ENCODE measurements at regions not wholly inside any gene's neighbourhood (a gene's known extent, or its start where the extent isn't known, plus 50 kb on each side); places are given as distances from the start of the nearest gene placed in this dataset.

- H2AK5ac ChIP-seq (ENCODE audit: low read length, severe bottlenecking) = no peak overlapping the region
- H3K9ac ChIP-seq (ENCODE audit: low read length) = no peak overlapping the region
- no peak overlapping the region for H2BK15ac ChIP-seq (ENCODE audit: low read depth, poor library complexity, severe bottlenecking)
- H4K8ac ChIP-seq (ENCODE audit: low read length) = no peak overlapping the region
- no peak overlapping the region for H3K27ac ChIP-seq (ENCODE audit: low read length, poor library complexity, severe bottlenecking)
- H3K18ac ChIP-seq (ENCODE audit: low read depth in 1 of 2, low read length in 2 of 2) = no peak overlapping the region
- WGBS = no CpG with 5 or more reads among the region's 1 CpG
- H3K23ac ChIP-seq (ENCODE audit: low read length in 2 of 2) = no peak overlapping the region
- no peak overlapping the region for H3K4ac ChIP-seq (ENCODE audit: low read depth in 1 of 2, low read length in 2 of 2)
- H3K14ac ChIP-seq (ENCODE audit: low read length in 2 of 2) = no peak overlapping the region
- peaks cover 0 to 4% of the 10 kb centered on the region in 2 experiments for H3K27me3 ChIP-seq (ENCODE audit: control insufficient read depth in 1 of 2, insufficient read depth in 1 of 2, low read length in 2 of 2)
- H3K9me3 ChIP-seq (ENCODE audit: control insufficient read depth, low read length) = no peaks in the 10 kb centered on the region
- H2AFZ ChIP-seq (ENCODE audit: low read depth, low read length) = no peak overlapping the region
- no peak overlapping the region for H2BK12ac ChIP-seq (ENCODE audit: low read length in 2 of 2)
- H3K4me2 ChIP-seq (ENCODE audit: low read length, poor library complexity, severe bottlenecking) = no peak overlapping the region
- H3K4me1 ChIP-seq (ENCODE audit: control insufficient read depth, insufficient read depth, low read depth, low read length) = no peaks in the 10 kb centered on the region
- no peaks in the 10 kb centered on the region for H3K79me1 ChIP-seq (replicated peaks; ENCODE audit: low read length, poor library complexity, severe bottlenecking)
- no peak overlapping the region for H2BK5ac ChIP-seq (ENCODE audit: low read depth, low read length, poor library complexity, severe bottlenecking)
- H3K36me3 ChIP-seq (ENCODE audit: control insufficient read depth in 1 of 2, insufficient read depth in 2 of 2, low read depth in 1 of 2, low read length in 2 of 2) = no peaks in the 10 kb centered on the region
- no peak overlapping the region for H3K4me3 ChIP-seq (ENCODE audit: insufficient read depth in 1 of 2, low read depth in 1 of 2, low read length in 2 of 2)
- H4K91ac ChIP-seq (ENCODE audit: low read length) = no peak overlapping the region
- DNase-seq = no peak
- H2BK120ac ChIP-seq (ENCODE audit: low read depth, low read length) = no peak overlapping the region
Observed at GRCh38 chr16:80489173-80489572, 51.6 kb upstream of the DYNLRB2 start.

- Histone ChIP-seq H3K4me2 (ENCODE audit: low read length, poor library complexity, severe bottlenecking) (no peak overlapping the region), H4K91ac (ENCODE audit: low read length) (no peak overlapping the region), H3K4me3 (ENCODE audit: insufficient read depth in 1 of 2, low read depth in 1 of 2, low read length in 2 of 2) (no peak overlapping the region), H2AK5ac (ENCODE audit: low read length, severe bottlenecking) (no peak overlapping the region), H3K4ac (ENCODE audit: low read depth in 1 of 2, low read length in 2 of 2) (no peak overlapping the region), H3K36me3 (ENCODE audit: control insufficient read depth in 1 of 2, insufficient read depth in 2 of 2, low read depth in 1 of 2, low read length in 2 of 2) (no peaks in the 10 kb centered on the region), H3K4me1 (ENCODE audit: control insufficient read depth, insufficient read depth, low read depth, low read length) (no peaks in the 10 kb centered on the region), H2BK12ac (ENCODE audit: low read length in 2 of 2) (no peak overlapping the region), H2BK5ac (ENCODE audit: low read depth, low read length, poor library complexity, severe bottlenecking) (no peak overlapping the region), H4K8ac (ENCODE audit: low read length) (no peak overlapping the region), H2AFZ (ENCODE audit: low read depth, low read length) (no peak overlapping the region), H2BK120ac (ENCODE audit: low read depth, low read length) (no peak overlapping the region), H3K18ac (ENCODE audit: low read depth in 1 of 2, low read length in 2 of 2) (no peak overlapping the region), H3K9me3 (ENCODE audit: control insufficient read depth, low read length) (no peaks in the 10 kb centered on the region), H3K27me3 (ENCODE audit: control insufficient read depth in 1 of 2, insufficient read depth in 1 of 2, low read length in 2 of 2) (peaks cover 0 to 4% of the 10 kb centered on the region in 2 experiments), H2BK15ac (ENCODE audit: low read depth, poor library complexity, severe bottlenecking) (no peak overlapping the region), H3K14ac (ENCODE audit: low read length in 2 of 2) (no peak overlapping the region), H3K23ac (ENCODE audit: low read length in 2 of 2) (no peak overlapping the region), H3K9ac (ENCODE audit: low read length) (no peak overlapping the region), H3K79me1 (replicated peaks; ENCODE audit: low read length, poor library complexity, severe bottlenecking) (no peaks in the 10 kb centered on the region), H3K27ac (ENCODE audit: low read length, poor library complexity, severe bottlenecking) (no peak overlapping the region)
- DNase-seq = no peak
- WGBS = 82% methylated on average over 1 of the region's 2 CpGs
Observed at GRCh38 chr16:80488167-80488566, 52.6 kb upstream of the DYNLRB2 start.

- no peaks in the 10 kb centered on the region for H3K27me3 ChIP-seq (ENCODE audit: control insufficient read depth in 1 of 2, insufficient read depth in 1 of 2, low read length in 2 of 2)
- no peak overlapping the region for H3K4me3 ChIP-seq (ENCODE audit: insufficient read depth in 1 of 2, low read depth in 1 of 2, low read length in 2 of 2)
- no peak overlapping the region for H3K23ac ChIP-seq (ENCODE audit: low read length in 2 of 2)
- no peak overlapping the region for H3K4ac ChIP-seq (ENCODE audit: low read depth in 1 of 2, low read length in 2 of 2)
- H4K91ac ChIP-seq (ENCODE audit: low read length) = no peak overlapping the region
- no peak overlapping the region for H2BK15ac ChIP-seq (ENCODE audit: low read depth, poor library complexity, severe bottlenecking)
- H2BK12ac ChIP-seq (ENCODE audit: low read length in 2 of 2) = no peak overlapping the region
- no peak overlapping the region for H3K14ac ChIP-seq (ENCODE audit: low read length in 2 of 2)
- H4K8ac ChIP-seq (ENCODE audit: low read length) = no peak overlapping the region
- no peak overlapping the region for H3K4me2 ChIP-seq (ENCODE audit: low read length, poor library complexity, severe bottlenecking)
- no peaks in the 10 kb centered on the region for H3K36me3 ChIP-seq (ENCODE audit: control insufficient read depth in 1 of 2, insufficient read depth in 2 of 2, low read depth in 1 of 2, low read length in 2 of 2)
- no peak overlapping the region for H3K27ac ChIP-seq (ENCODE audit: low read length, poor library complexity, severe bottlenecking)
- no peak for DNase-seq
- H2AK5ac ChIP-seq (ENCODE audit: low read length, severe bottlenecking) = no peak overlapping the region
- H2BK120ac ChIP-seq (ENCODE audit: low read depth, low read length) = no peak overlapping the region
- no peaks in the 10 kb centered on the region for H3K4me1 ChIP-seq (ENCODE audit: control insufficient read depth, insufficient read depth, low read depth, low read length)
- H3K79me1 ChIP-seq (replicated peaks; ENCODE audit: low read length, poor library complexity, severe bottlenecking) = no peaks in the 10 kb centered on the region
- WGBS = 70% methylated on average over 2 of the region's 4 CpGs
- no peak overlapping the region for H3K18ac ChIP-seq (ENCODE audit: low read depth in 1 of 2, low read length in 2 of 2)
- no peak overlapping the region for H2AFZ ChIP-seq (ENCODE audit: low read depth, low read length)
- H2BK5ac ChIP-seq (ENCODE audit: low read depth, low read length, poor library complexity, severe bottlenecking) = no peak overlapping the region
- H3K9me3 ChIP-seq (ENCODE audit: control insufficient read depth, low read length) = no peaks in the 10 kb centered on the region
- no peak overlapping the region for H3K9ac ChIP-seq (ENCODE audit: low read length)
Observed at GRCh38 chr16:80480664-80481063, 60.1 kb upstream of the DYNLRB2 start.

GRCh38 chr16:80477838-80478237 lies 63.0 kb upstream of the DYNLRB2 start:
- Histone ChIP-seq H3K4ac (ENCODE audit: low read depth in 1 of 2, low read length in 2 of 2) (no peak overlapping the region), H3K9me3 (ENCODE audit: control insufficient read depth, low read length) (no peaks in the 10 kb centered on the region), H4K91ac (ENCODE audit: low read length) (no peak overlapping the region), H3K9ac (ENCODE audit: low read length) (no peak overlapping the region), H2BK15ac (ENCODE audit: low read depth, poor library complexity, severe bottlenecking) (no peak overlapping the region), H2AFZ (ENCODE audit: low read depth, low read length) (no peak overlapping the region), H2BK12ac (ENCODE audit: low read length in 2 of 2) (no peak overlapping the region), H3K27ac (ENCODE audit: low read length, poor library complexity, severe bottlenecking) (no peak overlapping the region), H3K4me3 (ENCODE audit: insufficient read depth in 1 of 2, low read depth in 1 of 2, low read length in 2 of 2) (no peak overlapping the region), H2AK5ac (ENCODE audit: low read length, severe bottlenecking) (no peak overlapping the region), H3K14ac (ENCODE audit: low read length in 2 of 2) (no peak overlapping the region), H3K4me1 (ENCODE audit: control insufficient read depth, insufficient read depth, low read depth, low read length) (no peaks in the 10 kb centered on the region), H3K23ac (ENCODE audit: low read length in 2 of 2) (no peak overlapping the region), H3K4me2 (ENCODE audit: low read length, poor library complexity, severe bottlenecking) (no peak overlapping the region), H4K8ac (ENCODE audit: low read length) (no peak overlapping the region), H3K36me3 (ENCODE audit: control insufficient read depth in 1 of 2, insufficient read depth in 2 of 2, low read depth in 1 of 2, low read length in 2 of 2) (no peaks in the 10 kb centered on the region), H2BK120ac (ENCODE audit: low read depth, low read length) (no peak overlapping the region), H3K79me1 (replicated peaks; ENCODE audit: low read length, poor library complexity, severe bottlenecking) (no peaks in the 10 kb centered on the region), H2BK5ac (ENCODE audit: low read depth, low read length, poor library complexity, severe bottlenecking) (no peak overlapping the region), H3K27me3 (ENCODE audit: control insufficient read depth in 1 of 2, insufficient read depth in 1 of 2, low read length in 2 of 2) (no peaks in the 10 kb centered on the region), H3K18ac (ENCODE audit: low read depth in 1 of 2, low read length in 2 of 2) (no peak overlapping the region)
- 50% methylated on average over 1 of the region's 2 CpGs for WGBS
- no peak for DNase-seq
